Right cardiac atrium (tissue), 5 donors: ENCODE measurements at regions not wholly inside any gene's neighbourhood (a gene's known extent, or its start where the extent isn't known, plus 50 kb on each side); places are given as distances from the start of the nearest gene placed in this dataset.

ENCODE experiments used
- ATAC-seq, 2 donors: fragments of 200-7000 bp; cut with Tn5 transposase; one replicate each; pipeline versions ENCODE4 v1.8.0 to v1.9.1; 2020; ENCODE audit warnings: moderate library complexity in 2 of 2, mild to moderate bottlenecking in 1 of 2
- DNase-seq, 3 donors: peaks; one replicate each; pipeline ENCODE4 v3.0.0-alpha.2; 2020
- H3K27ac ChIP-seq: one replicate; pipeline ENCODE4 v1.5.1; 2013; ENCODE audit warnings: mild to moderate bottlenecking, low read length, control low read depth, moderate library complexity
- H3K27me3 ChIP-seq: one replicate; pipeline ENCODE4 v1.6.1; 2013; ENCODE audit not compliant: control insufficient read depth, insufficient read depth
- H3K4me1 ChIP-seq: one replicate; pipeline ENCODE4 v1.6.1; 2013; ENCODE audit warnings: low read length; ENCODE audit not compliant: control insufficient read depth, insufficient read depth
- H3K4me3 ChIP-seq: one replicate; pipeline ENCODE4 v1.5.1; 2013; ENCODE audit warnings: low read length, control low read depth
- H3K9me3 ChIP-seq: one replicate; pipeline ENCODE4 v1.6.1; 2013; ENCODE audit warnings: low read length; ENCODE audit not compliant: control insufficient read depth
- WGBS: extraction: QIAGEN DNeasy Blood & Tissue Kit; methylation state at CpG from one replicate; pipeline ENCODE4 v1.1.7; 2013; 5-methylcytosine and 5-hydroxymethylcytosine counted together
- intact Hi-C, 4 donors: fragments of 100-400 bp; cut with DNase I; formaldehyde crosslinking; loops; one replicate each; pipeline versions ENCODE4 v1.11.0 to v1.14.0; 2022 to 2023
- donor health status: healthy with polysubstance abuse.
- donor health status: DM: no; HTN: yes; CAD: no.
- donor health status: DM: no; HTN: no; CAD: no.
- donor health status: DM: no; HTN: yes; CAD: no; lungs with severe emphysema.
- donor health status: DM: yes; HTN: yes; CAD: no.

DNA sequence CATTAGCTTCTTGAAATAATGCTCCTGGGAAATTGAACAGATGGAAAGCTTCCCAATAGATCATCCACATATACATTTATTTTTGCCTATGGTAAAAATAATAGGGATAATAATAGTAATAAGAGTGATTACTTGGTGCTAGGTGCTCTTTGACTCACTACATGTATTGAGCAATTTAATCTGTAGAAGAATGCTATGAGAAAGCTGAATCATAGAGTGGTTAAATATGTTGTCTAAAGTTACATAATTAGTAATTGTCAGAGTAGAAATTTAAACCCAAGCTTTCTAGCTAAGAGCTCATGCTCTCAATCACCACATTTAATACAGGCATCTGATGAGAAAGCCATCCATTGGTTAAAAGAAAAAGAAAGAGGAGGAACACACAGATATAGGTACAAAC lies 590.5 kb upstream of the SLC8A1 start:
- no peaks in the 10 kb centered on the region for H3K27me3 ChIP-seq
- DNase-seq (no peak), ATAC-seq (no peak)
- H3K4me1 ChIP-seq = no peaks in the 10 kb centered on the region
- no peaks in the 10 kb centered on the region for H3K9me3 ChIP-seq
- H3K27ac ChIP-seq = no peak overlapping the region
- intact Hi-C loops = no loop called here
- H3K4me3 ChIP-seq = no peak overlapping the region

DNA sequence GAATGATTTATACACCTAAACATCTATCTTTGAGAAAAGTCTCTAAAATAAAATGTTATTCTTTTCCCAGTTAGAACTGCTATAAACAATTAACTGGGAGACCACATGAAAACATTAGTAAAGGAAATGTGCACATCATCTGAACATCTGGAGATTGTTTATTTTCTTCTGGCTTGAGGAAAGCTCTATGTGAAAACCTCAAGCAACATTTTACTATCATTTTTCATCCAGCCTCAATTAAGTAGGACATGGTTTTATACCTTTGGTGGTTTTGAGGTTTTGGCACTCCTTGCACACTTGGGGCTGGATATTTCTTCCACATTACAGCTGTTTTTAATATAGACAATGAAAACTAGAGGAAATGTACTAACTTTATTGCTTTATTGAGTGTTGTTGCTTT lies 609.5 kb upstream of the SLC8A1 start:
- ATAC-seq = no peak
- intact Hi-C loops = no loop called here

DNA sequence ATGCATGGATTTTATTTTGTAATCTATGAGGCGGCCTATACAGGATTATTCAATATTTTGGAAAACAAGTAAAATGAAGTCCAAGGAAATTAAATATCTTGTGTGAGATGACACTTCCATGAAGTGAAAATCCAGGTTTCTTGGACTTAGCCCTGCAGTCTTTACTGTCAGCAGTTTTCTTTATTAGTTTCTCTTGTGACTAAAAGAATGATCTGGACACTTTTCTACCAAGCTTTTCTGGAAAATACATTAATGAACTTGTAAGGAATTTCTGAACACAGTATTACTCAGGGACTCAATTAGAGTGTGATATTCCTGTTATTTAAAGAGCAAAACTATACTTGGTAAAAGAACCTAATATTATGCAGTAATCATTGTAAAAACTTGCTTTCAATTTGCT lies 610.4 kb upstream of the SLC8A1 start:
- WGBS = 91% methylated on average over 1 of the region's 1 CpG
- ATAC-seq (no peak), DNase-seq (no peak)
- H3K27ac ChIP-seq = no peak overlapping the region
- H3K4me3 ChIP-seq = no peak overlapping the region
- no peaks in the 10 kb centered on the region for H3K27me3 ChIP-seq
- H3K9me3 ChIP-seq = no peaks in the 10 kb centered on the region
- intact Hi-C loops = no loop called here
- no peaks in the 10 kb centered on the region for H3K4me1 ChIP-seq

More for the DNA sequence above, 609.5 kb upstream of the SLC8A1 start:
- Histone ChIP-seq H3K27ac (no peak overlapping the region), H3K27me3 (no peaks in the 10 kb centered on the region), H3K4me1 (no peaks in the 10 kb centered on the region), H3K9me3 (no peaks in the 10 kb centered on the region), H3K4me3 (no peak overlapping the region)
- DNase-seq = no peak

DNA sequence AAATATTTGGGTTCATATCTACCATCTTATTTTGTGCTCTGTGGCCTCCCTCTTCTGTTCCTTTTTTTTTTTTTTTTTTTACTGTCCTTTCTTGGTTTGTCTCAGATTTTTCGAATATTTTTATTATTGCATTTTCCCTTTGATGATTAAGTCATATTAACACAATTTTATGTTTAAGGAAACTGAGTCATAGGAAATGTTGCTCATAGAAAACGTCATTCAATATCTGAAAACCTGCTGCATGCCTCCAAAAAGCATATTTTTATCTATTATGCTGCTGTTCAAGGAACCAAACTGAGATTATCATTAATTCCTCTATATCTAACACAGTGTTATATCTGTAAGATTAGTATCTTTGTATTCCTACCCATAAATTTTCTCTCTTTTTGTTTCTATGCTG lies 614.3 kb upstream of the SLC8A1 start:
- 82% methylated on average over 2 of the region's 2 CpGs for WGBS
- intact Hi-C loops = no loop called here
- ATAC-seq = no peak
- no peaks in the 10 kb centered on the region for H3K27me3 ChIP-seq
- H3K27ac ChIP-seq = no peak overlapping the region
- H3K4me3 ChIP-seq = no peak overlapping the region
- DNase-seq = no peak
- H3K4me1 ChIP-seq = no peaks in the 10 kb centered on the region
- no peaks in the 10 kb centered on the region for H3K9me3 ChIP-seq

DNA sequence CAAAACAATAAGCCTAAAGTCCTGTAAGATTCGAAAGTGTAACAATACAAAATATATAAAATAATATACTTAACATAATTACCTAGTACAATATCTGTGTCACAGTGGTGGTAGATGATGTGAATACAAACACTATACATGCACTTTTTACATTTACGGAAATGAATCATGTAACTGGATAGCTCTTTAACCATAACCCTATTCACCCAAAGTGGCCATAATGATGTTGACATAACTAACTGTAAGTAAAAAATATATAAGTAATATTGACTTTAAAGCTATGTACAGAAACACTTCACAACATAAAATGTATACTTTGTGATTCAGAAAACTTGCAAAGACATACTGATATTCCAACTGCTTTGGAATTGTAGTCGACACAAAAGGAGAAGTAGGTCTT lies 616.9 kb upstream of the SLC8A1 start:
- intact Hi-C loops = no loop called here
- no peaks in the 10 kb centered on the region for H3K9me3 ChIP-seq
- 83% methylated on average over 3 of the region's 3 CpGs for WGBS
- DNase-seq = no peak
- H3K27ac ChIP-seq = no peak overlapping the region
- no peaks in the 10 kb centered on the region for H3K4me1 ChIP-seq
- H3K27me3 ChIP-seq = no peaks in the 10 kb centered on the region
- H3K4me3 ChIP-seq = no peak overlapping the region
- ATAC-seq = no peak

DNA sequence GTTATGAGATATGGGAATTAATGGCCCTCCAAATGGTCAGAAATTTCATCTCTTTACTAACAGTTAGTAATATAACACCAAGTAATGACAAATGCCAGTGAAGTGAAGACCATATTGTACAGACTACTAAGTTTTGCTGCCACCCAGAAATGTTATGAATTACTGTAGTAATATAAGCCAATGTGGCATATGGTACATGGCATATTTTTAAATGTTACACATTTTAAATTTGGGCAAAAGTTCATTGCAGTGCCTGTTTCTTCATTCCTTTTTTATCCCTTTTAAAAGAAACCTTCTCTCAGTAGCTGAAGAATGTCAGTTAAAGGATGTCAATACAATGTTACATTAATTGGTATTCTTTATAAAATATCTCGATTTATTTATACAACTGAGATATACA lies 626.5 kb upstream of the SLC8A1 start:
- Histone ChIP-seq H3K9me3 (no peaks in the 10 kb centered on the region), H3K27me3 (no peaks in the 10 kb centered on the region), H3K27ac (no peak overlapping the region), H3K4me1 (no peaks in the 10 kb centered on the region), H3K4me3 (no peak overlapping the region)
- ATAC-seq (no peak), DNase-seq (no peak)
- 87% methylated on average over 1 of the region's 1 CpG for WGBS
- intact Hi-C loops = no loop called here

DNA sequence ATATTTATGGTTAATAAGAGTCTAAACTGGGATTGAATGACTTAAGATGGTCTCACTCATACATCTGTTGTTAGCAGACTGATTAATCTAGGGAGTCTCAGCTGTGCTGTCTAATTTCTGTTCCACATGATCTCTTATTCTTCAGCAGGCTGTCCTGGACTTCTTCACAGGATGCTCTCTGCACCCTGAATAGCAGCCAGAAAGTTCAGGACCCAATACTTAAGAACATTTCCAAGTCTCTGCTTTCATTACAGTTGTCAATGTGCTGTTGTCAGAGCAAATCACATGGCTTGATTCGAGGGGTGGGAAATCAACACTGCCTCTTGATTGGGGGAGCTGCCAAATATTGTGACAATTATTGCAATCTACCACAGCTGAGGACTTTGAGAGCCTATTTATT lies 627.1 kb upstream of the SLC8A1 start:
- DNase-seq (no peak), ATAC-seq (no peak)
- no peaks in the 10 kb centered on the region for H3K4me1 ChIP-seq
- H3K27ac ChIP-seq = no peak overlapping the region
- 44% methylated on average over 1 of the region's 1 CpG for WGBS
- H3K4me3 ChIP-seq = no peak overlapping the region
- no peaks in the 10 kb centered on the region for H3K9me3 ChIP-seq
- intact Hi-C loops = no loop called here
- no peaks in the 10 kb centered on the region for H3K27me3 ChIP-seq

DNA sequence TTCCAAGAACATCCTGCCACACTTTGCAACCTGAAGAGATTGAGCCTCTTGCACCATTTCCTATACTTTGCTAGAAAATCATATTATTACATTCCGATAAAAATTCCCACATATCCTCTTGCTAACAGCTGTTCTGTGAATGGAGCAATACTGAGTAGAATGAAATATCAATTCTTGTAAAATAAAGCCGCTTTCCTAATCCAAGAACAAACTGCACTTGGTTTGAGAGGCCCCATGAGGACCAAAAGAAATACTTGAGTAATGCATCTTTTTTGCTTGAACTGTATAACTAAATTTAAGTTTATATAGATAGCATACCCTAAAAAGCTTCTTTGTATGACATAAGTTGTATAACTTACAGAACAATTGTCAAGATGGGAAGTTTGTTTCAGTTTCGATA lies 632.4 kb upstream of the SLC8A1 start:
- H3K4me1 ChIP-seq = no peaks in the 10 kb centered on the region
- ATAC-seq (no peak), DNase-seq (no peak)
- H3K4me3 ChIP-seq = no peak overlapping the region
- no peaks in the 10 kb centered on the region for H3K9me3 ChIP-seq
- no peak overlapping the region for H3K27ac ChIP-seq
- H3K27me3 ChIP-seq = no peaks in the 10 kb centered on the region
- 91% methylated on average over 3 of the region's 3 CpGs for WGBS
- intact Hi-C loops = no loop called here

DNA sequence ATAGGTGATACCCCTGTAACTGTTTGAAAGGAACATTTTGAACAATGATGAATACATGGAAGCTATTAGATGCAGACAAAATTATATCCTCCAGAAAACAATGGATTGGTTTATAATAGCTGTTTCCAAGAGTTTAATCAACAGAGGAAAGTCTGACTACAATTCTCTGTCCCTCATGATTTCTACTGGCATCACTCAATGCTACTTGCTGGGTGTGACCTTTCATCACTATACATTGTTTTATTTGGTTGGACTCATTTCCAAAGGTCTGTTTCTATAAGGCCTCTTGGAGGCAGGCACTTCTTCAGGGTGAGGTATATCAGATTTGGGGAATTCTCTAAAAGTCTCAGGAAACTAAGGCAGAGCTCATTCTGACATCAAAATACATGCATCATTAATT lies 636.1 kb upstream of the SLC8A1 start:
- Histone ChIP-seq H3K9me3 (no peaks in the 10 kb centered on the region), H3K27ac (no peak overlapping the region), H3K4me1 (no peaks in the 10 kb centered on the region), H3K27me3 (no peaks in the 10 kb centered on the region), H3K4me3 (no peak overlapping the region)
- no peak for DNase-seq
- intact Hi-C loops = no loop called here
- no peak for ATAC-seq

DNA sequence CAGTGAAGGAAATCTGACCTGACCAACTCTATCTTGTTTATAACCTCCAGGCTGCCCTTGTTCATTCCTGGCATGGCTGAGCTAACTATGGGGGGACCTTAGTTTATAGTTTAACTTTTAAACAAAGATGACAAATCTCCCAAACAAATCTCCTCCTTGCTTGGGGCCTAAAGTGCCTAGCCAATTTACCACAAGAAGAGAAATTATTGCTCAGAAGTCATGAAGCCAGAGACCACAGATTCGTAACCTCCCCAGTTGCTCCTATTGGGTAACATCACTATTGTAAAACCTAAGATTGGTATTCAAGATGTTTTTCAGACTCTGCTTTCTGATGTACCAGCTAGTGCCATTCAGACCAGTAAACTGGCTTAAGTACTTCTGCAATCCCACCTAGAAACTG lies 649.4 kb upstream of the SLC8A1 start:
- intact Hi-C loops = no loop called here
- Histone ChIP-seq H3K4me1 (no peaks in the 10 kb centered on the region), H3K4me3 (no peak overlapping the region), H3K9me3 (no peaks in the 10 kb centered on the region), H3K27ac (no peak overlapping the region), H3K27me3 (no peaks in the 10 kb centered on the region)
- WGBS = 96% methylated on average over 1 of the region's 1 CpG
- no peak for DNase-seq
- no peak for ATAC-seq

DNA sequence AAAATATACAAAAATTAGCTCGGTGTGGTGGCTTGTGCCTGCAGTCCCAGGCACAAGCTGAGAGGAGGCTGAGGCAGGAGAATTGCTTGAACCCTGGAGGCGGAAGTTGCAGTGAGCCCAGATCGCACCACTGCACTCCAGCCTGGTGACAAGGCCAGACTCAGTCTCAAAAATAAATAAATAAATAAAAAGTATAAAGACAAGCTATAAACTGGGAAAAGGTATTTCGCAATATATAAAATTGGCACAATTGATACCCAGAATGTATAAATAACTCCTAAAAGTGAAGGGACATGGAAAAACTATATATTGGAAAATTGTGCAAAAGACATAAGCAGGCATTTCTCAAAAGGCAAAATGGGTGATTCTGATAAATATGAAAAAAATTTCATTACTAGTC lies 657.9 kb upstream of the SLC8A1 start:
- Histone ChIP-seq H3K9me3 (no peaks in the 10 kb centered on the region), H3K27ac (no peak overlapping the region), H3K4me1 (no peaks in the 10 kb centered on the region), H3K4me3 (no peak overlapping the region), H3K27me3 (no peaks in the 10 kb centered on the region)
- intact Hi-C loops = no loop called here
- WGBS = 89% methylated on average over 4 of the region's 4 CpGs
- ATAC-seq = no peak
- DNase-seq = no peak

DNA sequence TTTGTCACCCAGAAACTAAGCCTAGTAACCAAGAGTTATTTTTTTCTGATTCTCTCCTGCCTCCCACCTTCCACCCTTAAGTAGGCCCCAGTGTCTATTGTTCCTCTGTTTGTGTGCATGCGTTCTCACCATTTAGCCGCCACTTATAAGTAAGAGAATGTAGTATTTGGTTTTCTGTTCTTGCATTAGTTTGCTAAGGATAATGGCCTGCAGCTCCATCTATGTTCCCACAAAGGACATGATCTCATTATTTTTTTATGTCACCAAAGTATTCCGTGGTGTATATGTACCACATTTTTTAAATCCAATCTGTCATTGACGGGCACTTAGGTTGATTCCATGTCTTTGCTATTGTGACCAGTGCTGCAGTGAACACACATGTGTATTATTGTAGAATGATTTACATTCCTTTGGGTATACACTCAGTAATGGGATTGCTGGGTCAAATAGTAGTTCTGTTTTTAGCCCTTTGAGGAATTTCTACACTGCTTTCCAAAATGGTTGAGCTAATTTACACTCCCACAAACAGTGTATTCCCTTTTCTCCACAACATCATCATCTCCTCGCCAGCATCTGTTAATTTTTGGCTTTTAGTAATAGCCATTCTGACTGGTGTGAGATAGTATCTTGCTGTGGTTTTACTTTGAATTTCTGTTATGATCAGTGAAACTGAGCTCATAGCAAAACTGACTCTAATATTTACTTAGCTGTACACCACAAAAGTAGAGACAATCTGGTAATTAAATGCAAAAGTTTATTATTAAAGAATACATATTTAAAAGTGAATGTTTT lies 660.1 kb upstream of the SLC8A1 start:
- ATAC-seq (no peak), DNase-seq (no peak)
- Histone ChIP-seq H3K27ac (no peak overlapping the region), H3K4me3 (no peak overlapping the region), H3K4me1 (no peaks in the 10 kb centered on the region), H3K9me3 (no peaks in the 10 kb centered on the region), H3K27me3 (no peaks in the 10 kb centered on the region)
- 66% methylated on average over 5 of the region's 5 CpGs for WGBS
- intact Hi-C loops = no loop called here
